HG02678 (cell line): ENCODE measurements at regions not wholly inside any gene's neighbourhood (a gene's known extent, or its start where the extent isn't known, plus 50 kb on each side); places are given as distances from the start of the nearest gene placed in this dataset.

Source experiments
- ATAC-seq: cut with Tn5 transposase; IDR thresholded peaks from one replicate; pipeline ENCODE4 v1.9.1; 2021; ENCODE audit warnings: mild to moderate bottlenecking, moderate library complexity; ENCODE audit not compliant: unreplicated experiment

- no peak for ATAC-seq
Observed at GRCh38 chr3:104642827-104643226, 723.9 kb upstream of the ALCAM start.

- ATAC-seq = no peak
Observed at GRCh38 chr3:104646196-104646595, 720.5 kb upstream of the ALCAM start.

- ATAC-seq = no peak
Observed at GRCh38 chr3:104648823-104649222, 717.9 kb upstream of the ALCAM start.

GRCh38 chr3:104669083-104669482 is 697.6 kb upstream of the ALCAM start:
- ATAC-seq = no peak

- ATAC-seq = no peak
Observed at GRCh38 chr3:104672331-104672730, 694.4 kb upstream of the ALCAM start.

- no peak for ATAC-seq
Observed at GRCh38 chr3:104673981-104674380, 692.7 kb upstream of the ALCAM start.

- no peak for ATAC-seq
Observed at GRCh38 chr3:104676241-104676640, 690.5 kb upstream of the ALCAM start.

GRCh38 chr3:104677932-104678331 is 688.8 kb upstream of the ALCAM start:
- no peak for ATAC-seq

GRCh38 chr3:104685492-104685891 is 681.2 kb upstream of the ALCAM start:
- no peak for ATAC-seq

- no peak for ATAC-seq
Observed at GRCh38 chr3:104687362-104687761, 679.3 kb upstream of the ALCAM start.

- ATAC-seq = no peak
Observed at GRCh38 chr3:104696470-104696869, 670.2 kb upstream of the ALCAM start.

GRCh38 chr3:104711406-104711805 is 655.3 kb upstream of the ALCAM start:
- no peak for ATAC-seq

GRCh38 chr3:104715972-104716371 is 650.7 kb upstream of the ALCAM start:
- ATAC-seq = no peak

GRCh38 chr3:104717828-104718196 is 648.9 kb upstream of the ALCAM start:
- peak; percentile 34 for ATAC-seq

- ATAC-seq = no peak
Observed at GRCh38 chr3:104723000-104723399, 643.7 kb upstream of the ALCAM start.

GRCh38 chr3:104731074-104731473 is 635.6 kb upstream of the ALCAM start:
- ATAC-seq = no peak

GRCh38 chr3:104734627-104735026 is 632.1 kb upstream of the ALCAM start:
- no peak for ATAC-seq

- ATAC-seq = no peak
Observed at GRCh38 chr3:104735691-104736090, 631.0 kb upstream of the ALCAM start.

- ATAC-seq = no peak
Observed at GRCh38 chr3:104738271-104738670, 628.4 kb upstream of the ALCAM start.

GRCh38 chr3:104740874-104741379 is 625.8 kb upstream of the ALCAM start:
- ATAC-seq = no peak

- ATAC-seq = no peak
Observed at GRCh38 chr3:104742044-104742443, 624.7 kb upstream of the ALCAM start.

- no peak for ATAC-seq
Observed at GRCh38 chr3:104745313-104745712, 621.4 kb upstream of the ALCAM start.

GRCh38 chr3:104746056-104746455 is 620.7 kb upstream of the ALCAM start:
- ATAC-seq = no peak

GRCh38 chr3:104750581-104750980 is 616.1 kb upstream of the ALCAM start:
- ATAC-seq = no peak
